ENCODE measurements at regions not wholly inside any gene's neighbourhood (a gene's known extent, or its start where the extent isn't known, plus 50 kb on each side); places are given as distances from the start of the nearest gene placed in this dataset.
"Not testable (repeated sequence)": the region's sequence is repeated elsewhere in the genome, so short reads cannot be mapped to it uniquely, and the experiment has no call there.

DNA sequence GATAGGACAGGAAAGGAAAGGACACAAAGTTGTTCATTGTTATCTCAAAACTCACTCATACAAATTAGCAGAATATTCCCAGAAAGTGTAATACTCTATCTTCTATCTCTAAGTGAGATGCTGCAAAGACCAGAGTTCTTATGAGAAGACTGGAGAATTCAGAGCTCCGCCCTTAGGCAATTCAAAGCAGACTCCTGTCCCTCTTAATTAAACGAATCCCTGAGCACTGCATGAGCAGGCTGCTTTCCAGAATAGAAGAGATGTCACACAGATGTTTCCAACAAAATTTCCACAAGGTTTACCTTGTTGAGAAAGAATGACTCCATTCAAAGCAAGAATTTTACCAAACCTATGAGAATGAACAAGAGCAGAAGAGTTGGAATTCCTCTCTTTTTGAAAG, 630.8 kb upstream of the INTU start:
- Histone ChIP-seq H3K36me3 (ENCODE audit: control insufficient read depth in 1 of 2, insufficient read depth in 2 of 2, low read length in 1 of 2) (no peaks in the 10 kb centered on the region), H3K4me1 (ENCODE audit: control insufficient read depth in 1 of 2, insufficient read depth in 2 of 2, low read length in 2 of 2) (no peaks in the 10 kb centered on the region), H3K4me3 (ENCODE audit: low read length in 2 of 2) (no peak overlapping the region), H3K9me3 (ENCODE audit: control insufficient read depth, low read length) (no peaks in the 10 kb centered on the region), H3K27me3 (ENCODE audit: control insufficient read depth in 1 of 2, insufficient read depth in 2 of 2, low read length in 1 of 2) (no peaks in the 10 kb centered on the region), H3K27ac (ENCODE audit: low read depth in 1 of 2, low read length in 2 of 2) (no peak overlapping the region)
- WGBS, 2 donors = 72 to 76% methylated on average over 2 of the region's 2 CpGs
- intact Hi-C loops (cut with DNase I) = no loop called here
- no peak for DNase-seq
- ATAC-seq (ENCODE audit: low FRiP score) = no peak

- no peaks in the 10 kb centered on the region for H3K27me3 ChIP-seq (ENCODE audit: control insufficient read depth in 1 of 2, insufficient read depth in 2 of 2, low read length in 1 of 2)
- DNase-seq (no peak), ATAC-seq (ENCODE audit: low FRiP score) (no peak)
- intact Hi-C loops (cut with DNase I) = no loop called here
- no peaks in the 10 kb centered on the region for H3K36me3 ChIP-seq (ENCODE audit: control insufficient read depth in 1 of 2, insufficient read depth in 2 of 2, low read length in 1 of 2)
- no peaks in the 10 kb centered on the region for H3K4me1 ChIP-seq (ENCODE audit: control insufficient read depth in 1 of 2, insufficient read depth in 2 of 2, low read length in 2 of 2)
- H3K27ac ChIP-seq (ENCODE audit: low read depth in 1 of 2, low read length in 2 of 2) = no peak overlapping the region
- H3K9me3 ChIP-seq (ENCODE audit: control insufficient read depth, low read length) = no peaks in the 10 kb centered on the region
- no peak overlapping the region for H3K4me3 ChIP-seq (ENCODE audit: low read length in 2 of 2)
These were observed 626.3 kb upstream of the INTU start for GRCh38 chr4:127006446-127006877.

GRCh38 chr4:127007305-127007704, 625.5 kb upstream of the INTU start:
- no peaks in the 10 kb centered on the region for H3K9me3 ChIP-seq (ENCODE audit: control insufficient read depth, low read length)
- H3K4me3 ChIP-seq (ENCODE audit: low read length in 2 of 2) = no peak overlapping the region
- no peaks in the 10 kb centered on the region for H3K27me3 ChIP-seq (ENCODE audit: control insufficient read depth in 1 of 2, insufficient read depth in 2 of 2, low read length in 1 of 2)
- ATAC-seq (ENCODE audit: low FRiP score) (no peak), DNase-seq (no peak)
- WGBS, 2 donors = 54 to 65% methylated on average over 3 of the region's 3 CpGs
- intact Hi-C loops (cut with DNase I) = no loop called here
- H3K36me3 ChIP-seq (ENCODE audit: control insufficient read depth in 1 of 2, insufficient read depth in 2 of 2, low read length in 1 of 2) = no peaks in the 10 kb centered on the region
- no peaks in the 10 kb centered on the region for H3K4me1 ChIP-seq (ENCODE audit: control insufficient read depth in 1 of 2, insufficient read depth in 2 of 2, low read length in 2 of 2)
- no peak overlapping the region for H3K27ac ChIP-seq (ENCODE audit: low read depth in 1 of 2, low read length in 2 of 2)

- intact Hi-C loops (cut with DNase I) = no loop called here
- ATAC-seq (ENCODE audit: low FRiP score) = no peak
- no peaks in the 10 kb centered on the region for H3K4me1 ChIP-seq (ENCODE audit: control insufficient read depth in 1 of 2, insufficient read depth in 2 of 2, low read length in 2 of 2)
These were observed 620.2 kb upstream of the INTU start for GRCh38 chr4:127012549-127012948.

DNA sequence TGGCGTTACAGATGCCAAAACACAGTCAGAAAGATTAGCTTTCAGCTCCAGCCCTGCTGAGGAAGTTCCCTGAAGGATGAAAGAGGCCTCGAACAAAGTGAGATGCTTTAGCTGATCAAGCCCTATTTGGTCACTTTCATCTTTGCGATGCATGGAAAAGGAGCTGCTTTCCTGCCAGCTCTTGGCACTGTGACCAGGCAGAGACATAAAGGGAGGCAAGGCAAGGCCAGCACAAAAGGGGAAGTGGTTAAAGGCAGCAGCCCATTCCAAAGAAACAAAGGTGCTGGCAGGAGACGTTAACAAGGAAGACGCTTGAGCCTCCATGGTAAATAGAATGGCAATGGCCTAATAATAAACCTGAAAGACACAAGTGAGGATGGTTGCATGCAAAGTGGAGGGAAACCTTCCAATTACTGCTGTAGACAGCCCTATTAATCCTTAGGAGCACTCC, 617.1 kb upstream of the INTU start:
- Histone ChIP-seq H3K9me3 (ENCODE audit: control insufficient read depth, low read length) (no peaks in the 10 kb centered on the region), H3K36me3 (ENCODE audit: control insufficient read depth in 1 of 2, insufficient read depth in 2 of 2, low read length in 1 of 2) (no peaks in the 10 kb centered on the region), H3K27me3 (ENCODE audit: control insufficient read depth in 1 of 2, insufficient read depth in 2 of 2, low read length in 1 of 2) (no peaks in the 10 kb centered on the region), H3K27ac (ENCODE audit: low read depth in 1 of 2, low read length in 2 of 2) (no peak overlapping the region), H3K4me1 (ENCODE audit: control insufficient read depth in 1 of 2, insufficient read depth in 2 of 2, low read length in 2 of 2) (no peaks in the 10 kb centered on the region), H3K4me3 (ENCODE audit: low read length in 2 of 2) (no peak overlapping the region)
- WGBS, 2 donors = 34 to 37% methylated on average over 5 of the region's 5 CpGs
- DNase-seq = no peak
- intact Hi-C loops (cut with DNase I) = no loop called here
- ATAC-seq (ENCODE audit: low FRiP score) = no peak

More at GRCh38 chr4:127012549-127012948, 620.2 kb upstream of the INTU start:
- no peak overlapping the region for H3K4me3 ChIP-seq (ENCODE audit: low read length in 2 of 2)
- H3K27ac ChIP-seq (ENCODE audit: low read depth in 1 of 2, low read length in 2 of 2) = no peak overlapping the region
- H3K36me3 ChIP-seq (ENCODE audit: control insufficient read depth in 1 of 2, insufficient read depth in 2 of 2, low read length in 1 of 2) = no peaks in the 10 kb centered on the region
- H3K27me3 ChIP-seq (ENCODE audit: control insufficient read depth in 1 of 2, insufficient read depth in 2 of 2, low read length in 1 of 2) = no peaks in the 10 kb centered on the region
- no peak for DNase-seq
- no peaks in the 10 kb centered on the region for H3K9me3 ChIP-seq (ENCODE audit: control insufficient read depth, low read length)

GRCh38 chr4:127018381-127018780, 614.4 kb upstream of the INTU start:
- WGBS, 2 donors = 79 to 84% methylated on average over 2 of the region's 2 CpGs
- H3K27ac ChIP-seq (ENCODE audit: low read depth in 1 of 2, low read length in 2 of 2) = no peak overlapping the region
- no peaks in the 10 kb centered on the region for H3K36me3 ChIP-seq (ENCODE audit: control insufficient read depth in 1 of 2, insufficient read depth in 2 of 2, low read length in 1 of 2)
- no peak overlapping the region for H3K4me3 ChIP-seq (ENCODE audit: low read length in 2 of 2)
- H3K9me3 ChIP-seq (ENCODE audit: control insufficient read depth, low read length) = no peaks in the 10 kb centered on the region
- intact Hi-C loops (cut with DNase I) = no loop called here
- DNase-seq (no peak), ATAC-seq (ENCODE audit: low FRiP score) (no peak)
- no peaks in the 10 kb centered on the region for H3K4me1 ChIP-seq (ENCODE audit: control insufficient read depth in 1 of 2, insufficient read depth in 2 of 2, low read length in 2 of 2)
- H3K27me3 ChIP-seq (ENCODE audit: control insufficient read depth in 1 of 2, insufficient read depth in 2 of 2, low read length in 1 of 2) = no peaks in the 10 kb centered on the region

- ATAC-seq (ENCODE audit: low FRiP score); H3K4me1 ChIP-seq (ENCODE audit: control insufficient read depth in 1 of 2, insufficient read depth in 2 of 2, low read length in 2 of 2); H3K27ac ChIP-seq (ENCODE audit: low read depth in 1 of 2, low read length in 2 of 2); intact Hi-C loops (cut with DNase I); H3K9me3 ChIP-seq (ENCODE audit: control insufficient read depth, low read length); H3K4me3 ChIP-seq (ENCODE audit: low read length in 2 of 2); H3K27me3 ChIP-seq (ENCODE audit: control insufficient read depth in 1 of 2, insufficient read depth in 2 of 2, low read length in 1 of 2); DNase-seq; H3K36me3 ChIP-seq (ENCODE audit: control insufficient read depth in 1 of 2, insufficient read depth in 2 of 2, low read length in 1 of 2): not testable (repeated sequence)
- 76 to 87% methylated on average over 10 to 12 of the region's 15 CpGs for WGBS, 2 donors
These were observed 611.9 kb upstream of the INTU start for GRCh38 chr4:127020831-127021230.

GRCh38 chr4:127036296-127036695, 596.5 kb upstream of the INTU start:
- H3K4me3 ChIP-seq (ENCODE audit: low read length in 2 of 2) = no peak overlapping the region
- ATAC-seq (ENCODE audit: low FRiP score) (no peak), DNase-seq (no peak)
- H3K27me3 ChIP-seq (ENCODE audit: control insufficient read depth in 1 of 2, insufficient read depth in 2 of 2, low read length in 1 of 2) = no peaks in the 10 kb centered on the region
- no peaks in the 10 kb centered on the region for H3K36me3 ChIP-seq (ENCODE audit: control insufficient read depth in 1 of 2, insufficient read depth in 2 of 2, low read length in 1 of 2)
- H3K9me3 ChIP-seq (ENCODE audit: control insufficient read depth, low read length) = peaks cover 5% of the 10 kb centered on the region
- WGBS, 2 donors = 65 to 80% methylated on average over 3 of the region's 3 CpGs
- no peak overlapping the region for H3K27ac ChIP-seq (ENCODE audit: low read depth in 1 of 2, low read length in 2 of 2)
- no peaks in the 10 kb centered on the region for H3K4me1 ChIP-seq (ENCODE audit: control insufficient read depth in 1 of 2, insufficient read depth in 2 of 2, low read length in 2 of 2)
- intact Hi-C loops (cut with DNase I) = no loop called here

GRCh38 chr4:127045861-127046260, 586.9 kb upstream of the INTU start:
- Histone ChIP-seq H3K4me3 (ENCODE audit: low read length in 2 of 2) (no peak overlapping the region), H3K36me3 (ENCODE audit: control insufficient read depth in 1 of 2, insufficient read depth in 2 of 2, low read length in 1 of 2) (no peaks in the 10 kb centered on the region), H3K27me3 (ENCODE audit: control insufficient read depth in 1 of 2, insufficient read depth in 2 of 2, low read length in 1 of 2) (no peaks in the 10 kb centered on the region), H3K4me1 (ENCODE audit: control insufficient read depth in 1 of 2, insufficient read depth in 2 of 2, low read length in 2 of 2) (no peaks in the 10 kb centered on the region), H3K27ac (ENCODE audit: low read depth in 1 of 2, low read length in 2 of 2) (no peak overlapping the region), H3K9me3 (ENCODE audit: control insufficient read depth, low read length) (no peaks in the 10 kb centered on the region)
- no peak for DNase-seq
- ATAC-seq (ENCODE audit: low FRiP score) = no peak
- 90 to 92% methylated on average over 1 of the region's 1 CpG for WGBS, 2 donors
- intact Hi-C loops (cut with DNase I) = no loop called here
